GF-D8 (cell line): ENCODE measurements at regions not wholly inside any gene's neighbourhood (a gene's known extent, or its start where the extent isn't known, plus 50 kb on each side); places are given as distances from the start of the nearest gene placed in this dataset.

ENCODE experiments used
- DNase-seq: peaks from one replicate; lab custom pipeline; 2025; lab: John Stamatoyannopoulos, UW

- DNase-seq: no peak
Measured at GRCh38 chr13:21822029-21822428, 151.2 kb downstream of the FGF9 start.

GRCh38 chr13:21823416-21823815 lies 152.5 kb downstream of the FGF9 start:
- no peak for DNase-seq

- no peak for DNase-seq
Measured at GRCh38 chr13:21823949-21824348, 153.1 kb downstream of the FGF9 start.

- no peak for DNase-seq
Measured at GRCh38 chr13:21825186-21825585, 154.3 kb downstream of the FGF9 start.

GRCh38 chr13:21825801-21826200 lies 154.9 kb downstream of the FGF9 start:
- DNase-seq: no peak

GRCh38 chr13:21826214-21827015 lies 155.5 kb downstream of the FGF9 start:
- no peak for DNase-seq

GRCh38 chr13:21831654-21832324 lies 160.9 kb downstream of the FGF9 start:
- DNase-seq: no peak

- no peak for DNase-seq
Measured at GRCh38 chr13:21833921-21834320, 163.0 kb downstream of the FGF9 start.

GRCh38 chr13:21834521-21834920 lies 163.6 kb downstream of the FGF9 start:
- DNase-seq: no peak

GRCh38 chr13:21837288-21837687 lies 166.4 kb downstream of the FGF9 start:
- DNase-seq: no peak

- no peak for DNase-seq
Measured at GRCh38 chr13:21837841-21838551, 167.1 kb downstream of the FGF9 start.

GRCh38 chr13:21846605-21847004 lies 175.7 kb downstream of the FGF9 start:
- no peak for DNase-seq

GRCh38 chr13:21849323-21849722 lies 178.4 kb downstream of the FGF9 start:
- no peak for DNase-seq

- no peak for DNase-seq
Measured at GRCh38 chr13:21850013-21851006, 179.4 kb downstream of the FGF9 start.

- no peak for DNase-seq
Measured at GRCh38 chr13:21852043-21852442, 181.2 kb downstream of the FGF9 start.

GRCh38 chr13:21853779-21854178 lies 182.9 kb downstream of the FGF9 start:
- no peak for DNase-seq

- DNase-seq: no peak
Measured at GRCh38 chr13:21868823-21869222, 197.9 kb downstream of the FGF9 start.

- DNase-seq: no peak
Measured at GRCh38 chr13:21871382-21871781, 200.5 kb downstream of the FGF9 start.

GRCh38 chr13:21871919-21872318 lies 201.0 kb downstream of the FGF9 start:
- no peak for DNase-seq

- DNase-seq: no peak
Measured at GRCh38 chr13:21872795-21873194, 201.9 kb downstream of the FGF9 start.

- no peak for DNase-seq
Measured at GRCh38 chr13:21875116-21875515, 204.2 kb downstream of the FGF9 start.
